WERI-Rb-1 (cell line): ENCODE measurements at regions not wholly inside any gene's neighbourhood (a gene's known extent, or its start where the extent isn't known, plus 50 kb on each side); places are given as distances from the start of the nearest gene placed in this dataset.

ENCODE experiments used
- DNase-seq: peaks from one replicate; pipeline ENCODE4 v3.0.0-alpha.2; 2020
- H3K27ac ChIP-seq: fragments of 250-450 bp; sonication (Bioruptor Pico); 2 replicates; pipeline ENCODE4 v1.5.1; 2020; ENCODE audit warnings: mild to moderate bottlenecking, moderate library complexity
- H3K27me3 ChIP-seq: fragments of 250-450 bp; sonication (Bioruptor Pico); 2 replicates; pipeline ENCODE4 v1.5.1; 2021; ENCODE audit warnings: mild to moderate bottlenecking, low read depth, moderate library complexity; ENCODE audit not compliant: insufficient read depth, severe bottlenecking
- H3K36me3 ChIP-seq: fragments of 250-450 bp; sonication (Bioruptor Pico); 2 replicates; pipeline ENCODE4 v1.5.1; 2020; ENCODE audit warnings: mild to moderate bottlenecking, moderate library complexity
- H3K4me3 ChIP-seq: 2 replicates; pipeline ENCODE4 v1.5.1; 2011; ENCODE audit warnings: low read depth, mild to moderate bottlenecking, control low read depth, low read length
- H3K9me3 ChIP-seq: fragments of 250-450 bp; sonication (Bioruptor Pico); 2 replicates; pipeline ENCODE4 v1.5.1; 2021; ENCODE audit warnings: mild to moderate bottlenecking, moderate library complexity; ENCODE audit not compliant: severe bottlenecking
- CTCF ChIP-seq: IDR thresholded peaks from 2 replicates; pipeline ENCODE4 v1.5.1; 2011; ENCODE audit warnings: low read depth, mild to moderate bottlenecking, control low read depth, inconsistent platforms, low read length

GRCh38 chr4:79763486-79764075, 309.4 kb downstream of the ANTXR2 start:
- no peak overlapping the region for H3K27ac ChIP-seq
- no peaks in the 10 kb centered on the region for H3K36me3 ChIP-seq
- no peak overlapping the region for H3K4me3 ChIP-seq
- H3K27me3 ChIP-seq, result no peaks in the 10 kb centered on the region
- DNase-seq, result peak; percentile 9
- no peak for TF ChIP-seq CTCF
- peaks cover 6% of the 10 kb centered on the region for H3K9me3 ChIP-seq

- no peaks in the 10 kb centered on the region for H3K27me3 ChIP-seq
- H3K4me3 ChIP-seq, result no peak overlapping the region
- no peaks in the 10 kb centered on the region for H3K36me3 ChIP-seq
- H3K9me3 ChIP-seq, result no peaks in the 10 kb centered on the region
- H3K27ac ChIP-seq, result no peak overlapping the region
- no peak for DNase-seq
- no peak for TF ChIP-seq CTCF
Observed at GRCh38 chr4:79759793-79760192, 313.2 kb downstream of the ANTXR2 start.

- Histone ChIP-seq H3K4me3 (no peak overlapping the region), H3K9me3 (no peaks in the 10 kb centered on the region), H3K36me3 (no peaks in the 10 kb centered on the region), H3K27ac (no peak overlapping the region), H3K27me3 (no peaks in the 10 kb centered on the region)
- no peak for DNase-seq
- TF ChIP-seq CTCF, result no peak
Observed at GRCh38 chr4:79757600-79757999, 315.4 kb downstream of the ANTXR2 start.

- Histone ChIP-seq H3K9me3 (no peaks in the 10 kb centered on the region), H3K27me3 (no peaks in the 10 kb centered on the region), H3K36me3 (no peaks in the 10 kb centered on the region), H3K4me3 (no peak overlapping the region), H3K27ac (no peak overlapping the region)
- no peak for DNase-seq
- TF ChIP-seq CTCF, result no peak
Observed at GRCh38 chr4:79756140-79756895, 316.7 kb downstream of the ANTXR2 start.

- no peaks in the 10 kb centered on the region for H3K9me3 ChIP-seq
- no peak overlapping the region for H3K4me3 ChIP-seq
- no peak overlapping the region for H3K27ac ChIP-seq
- H3K36me3 ChIP-seq, result no peaks in the 10 kb centered on the region
- no peaks in the 10 kb centered on the region for H3K27me3 ChIP-seq
- TF ChIP-seq CTCF, result no peak
- no peak for DNase-seq
Observed at GRCh38 chr4:79748835-79749234, 324.2 kb downstream of the ANTXR2 start.

- Histone ChIP-seq H3K27me3 (no peaks in the 10 kb centered on the region), H3K9me3 (no peaks in the 10 kb centered on the region), H3K27ac (no peak overlapping the region), H3K36me3 (no peaks in the 10 kb centered on the region), H3K4me3 (no peak overlapping the region)
- DNase-seq, result no peak
- TF ChIP-seq CTCF, result no peak
Observed at GRCh38 chr4:79747252-79747651, 325.8 kb downstream of the ANTXR2 start.
